Calu3 (cell line): ENCODE measurements at regions not wholly inside any gene's neighbourhood (a gene's known extent, or its start where the extent isn't known, plus 50 kb on each side); places are given as distances from the start of the nearest gene placed in this dataset.

Source experiments
- BruUV-seq: library from RNA; stranded (reverse); fragments of 400-500 nt; replicated peaks from 2 replicates; lab custom pipeline; 2021; lab: Mats Ljungman, UMichigan
- CTCF ChIA-PET: fragments of 300-600 bp; sonication (Branson Sonifier 250); formaldehyde crosslinking; loops from one replicate; lab custom pipeline; 2022; ENCODE audit warnings: antibody characterized with exemption; lab: Charles Lee
- DNase-seq: peaks from one replicate; pipeline ENCODE4 v3.0.0; 2022
- H3K27ac Mint-ChIP-seq: one replicate; pipeline ENCODE4 v1.8.0; 2022; ENCODE audit warnings: mixed read lengths; ENCODE audit not compliant: unreplicated experiment
- H3K27me3 Mint-ChIP-seq: one replicate; pipeline ENCODE4 v1.8.0; 2022; ENCODE audit warnings: mixed read lengths; ENCODE audit not compliant: unreplicated experiment
- H3K36me3 Mint-ChIP-seq: one replicate; pipeline ENCODE4 v1.8.0; 2022; ENCODE audit warnings: mild to moderate bottlenecking, moderate library complexity, mixed read lengths; ENCODE audit not compliant: insufficient read depth, unreplicated experiment
- H3K4me1 Mint-ChIP-seq: one replicate; pipeline ENCODE4 v1.8.0; 2022; ENCODE audit warnings: mild to moderate bottlenecking, low read depth, mixed read lengths; ENCODE audit not compliant: unreplicated experiment
- H3K4me3 Mint-ChIP-seq: one replicate; pipeline ENCODE4 v1.8.0; 2022; ENCODE audit warnings: mild to moderate bottlenecking, low read depth, moderate library complexity, mixed read lengths; ENCODE audit not compliant: unreplicated experiment
- H3K9me3 Mint-ChIP-seq: one replicate; pipeline ENCODE4 v1.8.0; 2022; ENCODE audit warnings: low read depth, mixed read lengths; ENCODE audit not compliant: unreplicated experiment
- CTCF ChIP-seq: fragments of 200-600 bp; IDR thresholded peaks from one replicate; pipeline ENCODE4 v1.8.0; 2022; ENCODE audit warnings: antibody characterized with exemption; ENCODE audit not compliant: unreplicated experiment
- intact Hi-C: fragments of 100-400 bp; cut with micrococcal nuclease; formaldehyde crosslinking; loops from one replicate; pipeline ENCODE4 v1.10.0; 2022; ENCODE audit not compliant: unreplicated experiment

- Mint-ChIP-seq H3K4me3 (no peak overlapping the region), H3K36me3 (no peaks in the 10 kb centered on the region), H3K27me3 (no peaks in the 10 kb centered on the region), H3K27ac (no peak overlapping the region), H3K9me3 (no peaks in the 10 kb centered on the region), H3K4me1 (peaks cover 9% of the 10 kb centered on the region)
- CTCF ChIA-PET: no interaction called here
- DNase-seq: no peak
- TF ChIP-seq CTCF: no peak
- no TSS peak for BruUV-seq
- intact Hi-C loops: no loop called here
These were observed 441.4 kb downstream of the SLC4A3 start for GRCh38 chr2:220068846-220069245.

GRCh38 chr2:220070349-220070748 lies 442.9 kb downstream of the SLC4A3 start:
- no peak for TF ChIP-seq CTCF
- no peak for DNase-seq
- no TSS peak for BruUV-seq
- H3K9me3 Mint-ChIP-seq: no peaks in the 10 kb centered on the region
- CTCF ChIA-PET: no interaction called here
- intact Hi-C loops: no loop called here
- H3K4me3 Mint-ChIP-seq: no peak overlapping the region
- no peak overlapping the region for H3K27ac Mint-ChIP-seq
- no peaks in the 10 kb centered on the region for H3K27me3 Mint-ChIP-seq
- no peaks in the 10 kb centered on the region for H3K4me1 Mint-ChIP-seq
- H3K36me3 Mint-ChIP-seq: no peaks in the 10 kb centered on the region

GRCh38 chr2:220071696-220072095 lies 444.3 kb downstream of the SLC4A3 start:
- Mint-ChIP-seq H3K4me1 (peaks cover 3% of the 10 kb centered on the region), H3K27me3 (no peaks in the 10 kb centered on the region), H3K36me3 (no peaks in the 10 kb centered on the region), H3K4me3 (no peak overlapping the region), H3K9me3 (no peaks in the 10 kb centered on the region), H3K27ac (no peak overlapping the region)
- BruUV-seq: no TSS peak
- CTCF ChIA-PET: no interaction called here
- no peak for DNase-seq
- no peak for TF ChIP-seq CTCF
- intact Hi-C loops: no loop called here

GRCh38 chr2:220072669-220073220 lies 445.3 kb downstream of the SLC4A3 start:
- Mint-ChIP-seq H3K4me1 (peaks cover 13% of the 10 kb centered on the region), H3K4me3 (no peak overlapping the region), H3K9me3 (no peaks in the 10 kb centered on the region), H3K27ac (no peak overlapping the region), H3K36me3 (no peaks in the 10 kb centered on the region), H3K27me3 (no peaks in the 10 kb centered on the region)
- no peak for DNase-seq
- CTCF ChIA-PET: no interaction called here
- BruUV-seq: no TSS peak
- no peak for TF ChIP-seq CTCF
- intact Hi-C loops: no loop called here
